Keratinocyte (primary cell): ENCODE measurements at regions not wholly inside any gene's neighbourhood (a gene's known extent, or its start where the extent isn't known, plus 50 kb on each side); places are given as distances from the start of the nearest gene placed in this dataset.

Experiments used
- DNase-seq: peaks from one replicate; pipeline ENCODE4 v3.0.0-alpha.2; 2011; ENCODE audit warnings: low read depth, missing footprints, low spot score
- FAIRE-seq: peaks from 2 replicates; lab custom pipeline; 2011; peaks lifted over from hg19 to GRCh38; lab: Jason Lieb, UNC
- H2AFZ ChIP-seq: 2 replicates; pipeline ENCODE4 v1.6.0; 2012; ENCODE audit warnings: low read length, control low read depth, inconsistent platforms; ENCODE audit not compliant: control insufficient read depth
- H3K27ac ChIP-seq: 2 replicates; pipeline ENCODE4 v1.5.1; 2011; ENCODE audit warnings: low read length; ENCODE audit not compliant: control insufficient read depth, insufficient read depth
- H3K27me3 ChIP-seq: 3 replicates; pipeline ENCODE4 v1.6.0; 2011; ENCODE audit warnings: low read length; ENCODE audit not compliant: control insufficient read depth, insufficient read depth; ENCODE audit errors: extremely low read depth
- H3K36me3 ChIP-seq, 2 experiments: 2 replicates in 1 of 2; 3 replicates in 1 of 2; pipeline ENCODE4 v1.5.1; 2011; ENCODE audit warnings: low read length in 2 of 2, mild to moderate bottlenecking in 1 of 2; ENCODE audit not compliant: control insufficient read depth in 2 of 2, insufficient read depth in 2 of 2; ENCODE audit errors: extremely low read depth in 1 of 2
- H3K4me1 ChIP-seq: 3 replicates; pipeline ENCODE4 v1.5.1; 2011; ENCODE audit warnings: low read length; ENCODE audit not compliant: control insufficient read depth, insufficient read depth; ENCODE audit errors: extremely low read depth
- H3K4me2 ChIP-seq: 3 replicates; pipeline ENCODE4 v1.6.0; 2011; ENCODE audit warnings: low read depth, low read length; ENCODE audit not compliant: control insufficient read depth, insufficient read depth; ENCODE audit errors: extremely low read depth
- H3K4me3 ChIP-seq, 3 experiments: fragments of 200-600 bp in 1 of 3; sonication (generic) in 1 of 3; 2 replicates in 2 of 3; 3 replicates in 1 of 3; pipeline ENCODE4 v1.5.1; 2011 to 2016; ENCODE audit warnings: low read length in 3 of 3, mild to moderate bottlenecking in 3 of 3, control low read depth in 2 of 3, inconsistent platforms in 1 of 3, low read depth in 1 of 3, mixed read lengths in 1 of 3, mixed run types in 1 of 3, moderate library complexity in 1 of 3; ENCODE audit not compliant: control insufficient read depth in 2 of 3, insufficient read depth in 2 of 3; ENCODE audit errors: extremely low read depth in 1 of 3
- H3K79me2 ChIP-seq: 2 replicates; pipeline ENCODE4 v1.6.0; 2012; ENCODE audit warnings: low read length; ENCODE audit not compliant: control insufficient read depth, insufficient read depth
- H3K9ac ChIP-seq: 3 replicates; pipeline ENCODE4 v1.6.0; 2011; ENCODE audit warnings: low read length; ENCODE audit not compliant: control insufficient read depth, insufficient read depth; ENCODE audit errors: extremely low read depth
- H3K9me1 ChIP-seq: 3 replicates; pipeline ENCODE4 v1.6.0; 2011; ENCODE audit warnings: low read length; ENCODE audit not compliant: control insufficient read depth, insufficient read depth; ENCODE audit errors: extremely low read depth
- H3K9me3 ChIP-seq: 2 replicates; pipeline ENCODE4 v1.5.1; 2012; ENCODE audit warnings: low read depth, low read length; ENCODE audit not compliant: control insufficient read depth
- H4K20me1 ChIP-seq: 3 replicates; pipeline ENCODE4 v1.6.0; 2011; ENCODE audit warnings: low read length; ENCODE audit not compliant: control insufficient read depth, insufficient read depth; ENCODE audit errors: extremely low read depth
- EZH2 ChIP-seq: IDR thresholded peaks from one replicate; pipeline ENCODE4 v1.6.1; 2012; ENCODE audit warnings: inconsistent platforms, mild to moderate bottlenecking, low read length, moderate library complexity
- dilution Hi-C: fragments of 300-500 bp; cut with MboI; formaldehyde crosslinking; loops from one replicate; pipeline ENCODE4 v1.7.0; 2020; ENCODE audit warnings: low sequenced_read_pairs; ENCODE audit not compliant: extremely low pct_ligation_motif_present
- TF ChIP-seq, protein P1 (sequence below), 3 experiments: IDR thresholded peaks in 1 of 3; conservative IDR thresholded peaks in 1 of 3; optimal IDR thresholded peaks in 1 of 3; 2 replicates in 2 of 3; 3 replicates in 1 of 3; pipeline versions ENCODE3 to v1.5.1; 2011; ENCODE audit warnings: low read length in 3 of 3, mild to moderate bottlenecking in 3 of 3, moderate library complexity in 2 of 3, control low read depth in 1 of 3, inconsistent platforms in 1 of 3; ENCODE audit not compliant: insufficient read depth in 2 of 3; ENCODE audit errors: extremely low read depth in 1 of 3

DNA sequence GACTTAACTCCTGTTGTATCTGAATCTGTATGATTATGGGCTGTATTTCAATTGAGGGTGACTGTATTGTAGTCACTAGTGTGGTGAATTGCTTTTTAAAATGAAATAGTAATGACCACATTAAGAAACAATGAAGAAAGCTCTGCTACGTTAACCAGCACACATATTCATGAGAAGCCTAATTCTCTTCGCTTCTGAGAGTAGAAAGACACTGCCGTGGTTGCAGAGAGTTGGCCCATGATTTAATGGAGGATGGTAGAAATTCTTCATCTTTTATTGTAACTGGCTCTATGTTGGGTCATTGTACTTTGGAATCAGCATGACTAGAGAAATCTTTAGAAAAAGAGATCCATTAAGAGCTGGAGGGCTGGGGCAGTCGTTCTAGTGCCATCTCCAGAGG, 451.5 kb downstream of the PCDH17 start:
- no peaks in the 10 kb centered on the region for H3K79me2 ChIP-seq
- dilution Hi-C loops = no loop called here
- no peak for FAIRE-seq

DNA sequence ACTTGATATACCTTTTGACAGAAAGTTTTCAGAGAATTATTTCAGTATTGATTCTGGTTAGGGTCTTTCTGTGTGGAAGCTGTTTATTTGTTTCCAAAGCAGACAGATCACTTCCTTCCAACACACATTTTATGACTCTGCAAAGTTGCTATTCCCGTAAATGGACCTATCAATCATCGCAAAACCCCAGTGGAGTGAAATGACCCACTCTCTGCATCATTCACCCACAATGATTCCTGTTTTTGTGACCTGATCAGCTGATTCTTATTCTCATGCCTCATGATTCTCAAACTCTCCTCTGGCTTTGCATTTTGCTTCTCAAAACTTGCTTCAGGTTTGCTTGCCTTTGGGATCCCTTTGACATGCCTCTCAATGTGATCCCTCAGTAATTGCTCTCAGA, 453.7 kb downstream of the PCDH17 start:
- no peak for FAIRE-seq
- no peak for TF ChIP-seq EZH2
- TF ChIP-seq, protein P1, sequence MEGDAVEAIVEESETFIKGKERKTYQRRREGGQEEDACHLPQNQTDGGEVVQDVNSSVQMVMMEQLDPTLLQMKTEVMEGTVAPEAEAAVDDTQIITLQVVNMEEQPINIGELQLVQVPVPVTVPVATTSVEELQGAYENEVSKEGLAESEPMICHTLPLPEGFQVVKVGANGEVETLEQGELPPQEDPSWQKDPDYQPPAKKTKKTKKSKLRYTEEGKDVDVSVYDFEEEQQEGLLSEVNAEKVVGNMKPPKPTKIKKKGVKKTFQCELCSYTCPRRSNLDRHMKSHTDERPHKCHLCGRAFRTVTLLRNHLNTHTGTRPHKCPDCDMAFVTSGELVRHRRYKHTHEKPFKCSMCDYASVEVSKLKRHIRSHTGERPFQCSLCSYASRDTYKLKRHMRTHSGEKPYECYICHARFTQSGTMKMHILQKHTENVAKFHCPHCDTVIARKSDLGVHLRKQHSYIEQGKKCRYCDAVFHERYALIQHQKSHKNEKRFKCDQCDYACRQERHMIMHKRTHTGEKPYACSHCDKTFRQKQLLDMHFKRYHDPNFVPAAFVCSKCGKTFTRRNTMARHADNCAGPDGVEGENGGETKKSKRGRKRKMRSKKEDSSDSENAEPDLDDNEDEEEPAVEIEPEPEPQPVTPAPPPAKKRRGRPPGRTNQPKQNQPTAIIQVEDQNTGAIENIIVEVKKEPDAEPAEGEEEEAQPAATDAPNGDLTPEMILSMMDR (optimal IDR thresholded peaks at IDR 0.05 in 1 of 3, IDR thresholded peaks at IDR 0.05 in 1 of 3, conservative IDR thresholded peaks at IDR 0.05 in 1 of 3; ENCODE audit: extremely low read depth in 1 of 3, insufficient read depth in 2 of 3, low read length in 3 of 3) = no peak

More for the DNA sequence above, 451.5 kb downstream of the PCDH17 start:
- H3K4me2 ChIP-seq = no peak overlapping the region
- no peaks in the 10 kb centered on the region for H3K4me1 ChIP-seq
- no peaks in the 10 kb centered on the region for H3K36me3 ChIP-seq
- no peaks in the 10 kb centered on the region for H3K9me3 ChIP-seq
- H3K4me3 ChIP-seq = no peak overlapping the region
- no peak for TF ChIP-seq EZH2
- TF ChIP-seq, protein P1 (optimal IDR thresholded peaks at IDR 0.05 in 1 of 3, IDR thresholded peaks at IDR 0.05 in 1 of 3, conservative IDR thresholded peaks at IDR 0.05 in 1 of 3; ENCODE audit: extremely low read depth in 1 of 3, insufficient read depth in 2 of 3, low read length in 3 of 3) = no peak
- no peak overlapping the region for H3K27ac ChIP-seq
- H2AFZ ChIP-seq = no peak overlapping the region
- H3K27me3 ChIP-seq = no peaks in the 10 kb centered on the region
- no peak overlapping the region for H3K9ac ChIP-seq
- H4K20me1 ChIP-seq = no peaks in the 10 kb centered on the region
- H3K9me1 ChIP-seq = no peaks in the 10 kb centered on the region
- DNase-seq = no peak

More for the DNA sequence above, 453.7 kb downstream of the PCDH17 start:
- no peaks in the 10 kb centered on the region for H3K79me2 ChIP-seq
- no peaks in the 10 kb centered on the region for H4K20me1 ChIP-seq
- H3K9me3 ChIP-seq = peaks cover 3% of the 10 kb centered on the region
- no peaks in the 10 kb centered on the region for H3K36me3 ChIP-seq
- no peak overlapping the region for H3K4me3 ChIP-seq
- no peak for DNase-seq
- no peaks in the 10 kb centered on the region for H3K4me1 ChIP-seq
- no peaks in the 10 kb centered on the region for H3K27me3 ChIP-seq
- H3K27ac ChIP-seq = no peak overlapping the region
- H3K4me2 ChIP-seq = no peak overlapping the region
- no peak overlapping the region for H3K9ac ChIP-seq
- H3K9me1 ChIP-seq = no peaks in the 10 kb centered on the region
- dilution Hi-C loops = no loop called here
- no peak overlapping the region for H2AFZ ChIP-seq
